ENCODE measurements at regions not wholly inside any gene's neighbourhood (a gene's known extent, or its start where the extent isn't known, plus 50 kb on each side); places are given as distances from the start of the nearest gene placed in this dataset. TPM values are rescaled to one million over a fixed set of nuclear protein-coding genes. Genes with fewer than 3 reads are reported as not detected.

DNA sequence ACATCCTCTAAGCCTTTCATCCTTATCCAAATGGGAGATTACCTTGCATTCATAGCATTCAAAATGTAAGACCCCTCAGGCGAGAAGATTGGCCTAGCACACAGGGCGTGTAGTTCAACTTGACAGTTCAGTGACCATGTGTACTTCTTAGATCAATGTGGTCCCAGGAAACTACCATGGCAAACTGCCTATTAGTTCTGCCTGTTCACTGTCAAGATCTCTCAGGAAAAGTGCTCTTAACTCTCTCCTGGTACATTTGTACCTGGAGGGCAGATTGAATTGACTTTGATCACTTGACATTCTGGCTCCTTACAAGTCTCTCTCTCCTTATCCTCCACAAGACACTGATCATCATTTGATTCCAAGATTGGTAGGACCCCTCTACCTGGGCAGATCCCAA, 122.4 kb downstream of the CDC7 start:
- H2AFZ ChIP-seq (ENCODE audit: insufficient read depth, low read depth, low read length, poor library complexity, severe bottlenecking) = no peak overlapping the region
- no peak overlapping the region for H3K27ac ChIP-seq (ENCODE audit: low read length in 2 of 2)
- H3K79me2 ChIP-seq (ENCODE audit: control insufficient read depth, insufficient read depth, low read length) = no peaks in the 10 kb centered on the region
- H3K27me3 ChIP-seq (replicated peaks in 1 of 4; ENCODE audit: control extremely low read depth in 1 of 4, control insufficient read depth in 3 of 4, insufficient read depth in 4 of 4, low read length in 3 of 4) = peaks cover 0 to 3% (median 0%) of the 10 kb centered on the region in 4 experiments
- H4K20me1 ChIP-seq (ENCODE audit: control insufficient read depth, insufficient read depth, low read length, poor library complexity, severe bottlenecking) = no peaks in the 10 kb centered on the region
- H3K27ac Mint-ChIP-seq = no peak overlapping the region
- POLR2A ChIA-PET = no interaction called here
- H3K4me3 Mint-ChIP-seq = no peak overlapping the region
- H3K9ac ChIP-seq (ENCODE audit: low read length) = no peak overlapping the region
- intact Hi-C loops (cut with micrococcal nuclease) = no loop called here
- ATAC-seq (ENCODE audit: low read depth) (no peak), DNase-seq (no peak)
- WGBS (ENCODE audit: insufficient coverage) = 100% methylated on average over 2 of the region's 2 CpGs
- no peak overlapping the region for H3K4me2 ChIP-seq (replicated peaks; ENCODE audit: low read depth, low read length, poor library complexity, severe bottlenecking)
- TF ChIP-seq CTCF (IDR thresholded peaks at IDR 0.05) (no peak), EZH2 (IDR thresholded peaks at IDR 0.05; ENCODE audit: borderline replicate concordance, insufficient read depth, low read depth, low read length, poor library complexity, severe bottlenecking) (no peak)
- H3K9me3 Mint-ChIP-seq (ENCODE audit: insufficient read depth) = no peaks in the 10 kb centered on the region
- H3K4me1 ChIP-seq (ENCODE audit: control insufficient read depth in 2 of 2, insufficient read depth in 2 of 2, low read length in 2 of 2) = no peaks in the 10 kb centered on the region
- H3K4me1 Mint-ChIP-seq = no peaks in the 10 kb centered on the region
- no peaks in the 10 kb centered on the region for H3K36me3 ChIP-seq (replicated peaks in 1 of 2; ENCODE audit: control extremely low read depth in 1 of 2, control insufficient read depth in 1 of 2, extremely low read depth in 1 of 2, insufficient read depth in 2 of 2, low read length in 1 of 2)
- CTCF ChIA-PET = no interaction called here
- no peaks in the 10 kb centered on the region for H3K9me3 ChIP-seq (ENCODE audit: control extremely low read depth in 1 of 3, control insufficient read depth in 2 of 3, insufficient read depth in 1 of 3, low read length in 2 of 3)
- H3K27me3 Mint-ChIP-seq = peaks cover 16% of the 10 kb centered on the region
- no peak overlapping the region for H3K4me3 ChIP-seq (ENCODE audit: control extremely low read depth in 1 of 5, extremely low read depth in 1 of 5, insufficient read depth in 1 of 5, low read depth in 2 of 5, low read length in 4 of 5)

DNA sequence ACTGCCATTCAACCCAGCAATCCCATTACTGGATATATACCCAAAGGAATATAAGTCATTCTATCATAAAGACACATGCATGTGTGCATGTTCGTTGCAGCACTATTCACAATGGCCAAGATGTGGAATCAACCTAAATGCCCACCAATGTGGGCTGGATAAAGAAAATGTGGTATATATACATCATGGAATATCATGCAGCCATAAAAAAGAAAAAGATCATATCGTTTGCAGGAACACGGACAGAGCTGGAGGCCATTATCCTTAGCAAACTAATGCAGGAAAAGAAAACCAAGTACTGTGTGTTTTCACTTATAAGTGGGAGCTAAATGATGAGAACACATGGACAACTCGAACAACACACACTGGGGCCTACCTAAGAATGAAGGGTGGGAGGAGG, 123.7 kb downstream of the CDC7 start:
- ChIA-PET POLR2A (no interaction called here), CTCF (no interaction called here)
- H3K4me3 Mint-ChIP-seq = no peak overlapping the region
- no peaks in the 10 kb centered on the region for H3K9me3 Mint-ChIP-seq (ENCODE audit: insufficient read depth)
- TF ChIP-seq CTCF (IDR thresholded peaks at IDR 0.05) (no peak), EZH2 (IDR thresholded peaks at IDR 0.05; ENCODE audit: borderline replicate concordance, insufficient read depth, low read depth, low read length, poor library complexity, severe bottlenecking) (no peak)
- H3K4me3 ChIP-seq (ENCODE audit: control extremely low read depth in 1 of 5, extremely low read depth in 1 of 5, insufficient read depth in 1 of 5, low read depth in 2 of 5, low read length in 4 of 5) = no peak overlapping the region
- H3K4me1 Mint-ChIP-seq = no peaks in the 10 kb centered on the region
- H3K27me3 ChIP-seq (replicated peaks in 1 of 4; ENCODE audit: control extremely low read depth in 1 of 4, control insufficient read depth in 3 of 4, insufficient read depth in 4 of 4, low read length in 3 of 4) = peaks cover 0 to under 1% (median 0%) of the 10 kb centered on the region in 4 experiments
- intact Hi-C loops (cut with micrococcal nuclease) = no loop called here
- no peaks in the 10 kb centered on the region for H3K9me3 ChIP-seq (ENCODE audit: control extremely low read depth in 1 of 3, control insufficient read depth in 2 of 3, insufficient read depth in 1 of 3, low read length in 2 of 3)
- H2AFZ ChIP-seq (ENCODE audit: insufficient read depth, low read depth, low read length, poor library complexity, severe bottlenecking) = no peak overlapping the region
- ATAC-seq (ENCODE audit: low read depth) (no peak), DNase-seq (no peak)
- H3K27me3 Mint-ChIP-seq = peaks cover 11% of the 10 kb centered on the region
- H3K4me1 ChIP-seq (ENCODE audit: control insufficient read depth in 2 of 2, insufficient read depth in 2 of 2, low read length in 2 of 2) = no peaks in the 10 kb centered on the region
- H4K20me1 ChIP-seq (ENCODE audit: control insufficient read depth, insufficient read depth, low read length, poor library complexity, severe bottlenecking) = no peaks in the 10 kb centered on the region
- 100% methylated on average over 1 of the region's 4 CpGs for WGBS (ENCODE audit: insufficient coverage)
- H3K36me3 ChIP-seq (replicated peaks in 1 of 2; ENCODE audit: control extremely low read depth in 1 of 2, control insufficient read depth in 1 of 2, extremely low read depth in 1 of 2, insufficient read depth in 2 of 2, low read length in 1 of 2) = no peaks in the 10 kb centered on the region
- no peak overlapping the region for H3K4me2 ChIP-seq (replicated peaks; ENCODE audit: low read depth, low read length, poor library complexity, severe bottlenecking)
- no peaks in the 10 kb centered on the region for H3K79me2 ChIP-seq (ENCODE audit: control insufficient read depth, insufficient read depth, low read length)
- no peak overlapping the region for H3K27ac ChIP-seq (ENCODE audit: low read length in 2 of 2)
- no peak overlapping the region for H3K9ac ChIP-seq (ENCODE audit: low read length)
- no peak overlapping the region for H3K27ac Mint-ChIP-seq

Small RNAs in the stretch of these regions (small RNA-seq; reads per million reads assigned to genes)
- not detected for gene AL714022.1 (ENCODE audit: insufficient read length, low read depth, low replicate concordance)
